Hematopoietic multipotent progenitor cell treated with erythropoietin and hydrocortisone succinate and interleukin-3 and kit ligand, for 6 days (in vitro differentiated cells): ENCODE measurements at regions not wholly inside any gene's neighbourhood (a gene's known extent, or its start where the extent isn't known, plus 50 kb on each side); places are given as distances from the start of the nearest gene placed in this dataset.
"Not testable (repeated sequence)": the region's sequence is repeated elsewhere in the genome, so short reads cannot be mapped to it uniquely, and the experiment has no call there.

Experiments used
- DNase-seq: peaks from one replicate; pipeline ENCODE4 v3.0.0-alpha.2; 2015

DNA sequence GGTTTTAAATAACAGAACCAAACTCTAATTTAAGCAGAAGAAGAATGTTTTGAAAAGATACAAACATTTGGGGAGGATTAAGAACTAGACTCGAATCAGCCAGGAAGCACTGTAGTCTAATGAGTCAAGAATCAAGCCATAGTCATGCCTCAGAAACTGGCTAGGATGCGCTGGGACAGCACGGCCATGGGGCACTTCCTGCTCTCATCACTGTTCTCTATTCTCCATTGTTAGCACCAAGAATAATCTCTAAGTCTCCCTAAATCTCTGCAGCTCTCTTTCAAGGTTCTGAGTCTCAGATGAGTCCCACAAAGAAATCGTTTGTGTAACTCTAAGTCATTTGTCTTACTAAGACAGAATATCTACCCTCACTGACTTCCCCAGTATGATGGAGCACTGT is 399.0 kb upstream of the KCNMB2 start:
- DNase-seq, result no peak

DNA sequence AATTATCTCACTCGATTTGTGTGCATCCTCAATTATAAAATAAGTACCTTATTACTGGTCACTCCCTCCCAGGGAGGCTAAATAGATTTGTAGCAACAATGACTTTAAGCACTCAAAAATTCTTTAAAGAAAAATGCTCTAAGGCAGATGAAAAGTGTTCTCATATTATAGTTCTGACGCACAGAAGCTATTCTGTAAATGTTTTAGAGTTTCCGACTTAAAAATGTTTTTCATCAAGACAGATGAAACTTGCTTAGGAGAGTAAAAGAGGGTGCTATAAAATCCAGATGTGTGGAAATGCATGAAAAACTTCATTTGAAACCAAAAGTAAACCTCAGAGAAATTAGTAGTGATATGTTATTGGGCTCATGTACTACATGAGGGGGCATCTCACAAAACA is 398.4 kb upstream of the KCNMB2 start:
- no peak for DNase-seq

DNA sequence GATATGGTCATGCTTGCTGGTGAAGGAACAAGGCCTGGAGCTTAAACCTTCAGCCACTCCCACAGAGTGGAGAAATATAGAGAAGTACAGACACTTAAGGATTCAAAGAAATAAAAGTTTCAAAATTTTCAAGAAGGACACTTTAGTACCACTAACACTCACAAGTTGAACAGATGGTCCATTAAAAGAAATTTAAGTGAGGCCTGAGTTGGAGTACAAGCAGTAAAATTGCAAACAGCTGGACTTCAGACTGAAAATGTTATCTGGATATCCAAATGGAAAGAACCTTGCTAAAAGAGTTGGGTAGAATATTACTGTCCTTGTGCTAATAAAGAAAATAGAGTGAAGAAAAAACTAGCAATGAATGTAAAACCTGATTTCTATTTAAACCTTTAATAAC is 397.1 kb upstream of the KCNMB2 start:
- DNase-seq, result no peak

DNA sequence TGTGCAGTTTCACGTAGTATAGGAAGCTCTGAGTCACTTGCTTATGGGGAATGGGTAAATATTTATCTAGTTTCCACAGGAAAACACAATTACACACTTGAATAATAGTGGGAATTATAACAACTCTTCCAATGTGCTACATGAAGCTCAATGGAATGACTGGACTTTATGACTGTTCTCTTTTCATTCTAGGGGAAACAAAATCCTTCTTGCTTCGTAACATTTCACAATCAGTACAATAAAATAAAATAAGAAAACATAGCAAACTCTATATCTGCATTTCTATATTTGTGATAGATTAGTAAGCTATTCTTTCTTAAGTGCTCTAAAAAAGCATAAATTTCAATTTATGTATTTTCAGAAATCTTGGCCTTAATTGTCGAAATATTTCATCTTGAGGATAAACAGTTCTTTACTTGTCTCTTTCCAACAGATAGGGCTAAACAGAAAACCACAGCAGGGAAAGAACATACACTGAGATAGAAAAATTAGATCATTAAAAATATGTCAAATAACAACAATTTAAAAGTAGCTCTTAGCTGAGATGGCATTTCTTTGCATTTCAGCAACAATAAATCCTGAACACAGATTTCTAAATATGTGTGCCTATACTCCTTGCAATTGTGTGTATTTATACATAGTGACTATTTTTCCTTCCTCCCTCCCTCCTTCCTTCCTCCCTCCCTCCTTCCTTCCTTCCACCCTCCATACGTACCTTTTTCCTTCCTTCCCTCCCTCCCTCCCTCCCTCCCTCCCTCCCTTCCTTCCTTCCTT is 395.5 kb upstream of the KCNMB2 start:
- DNase-seq, result no peak

DNA sequence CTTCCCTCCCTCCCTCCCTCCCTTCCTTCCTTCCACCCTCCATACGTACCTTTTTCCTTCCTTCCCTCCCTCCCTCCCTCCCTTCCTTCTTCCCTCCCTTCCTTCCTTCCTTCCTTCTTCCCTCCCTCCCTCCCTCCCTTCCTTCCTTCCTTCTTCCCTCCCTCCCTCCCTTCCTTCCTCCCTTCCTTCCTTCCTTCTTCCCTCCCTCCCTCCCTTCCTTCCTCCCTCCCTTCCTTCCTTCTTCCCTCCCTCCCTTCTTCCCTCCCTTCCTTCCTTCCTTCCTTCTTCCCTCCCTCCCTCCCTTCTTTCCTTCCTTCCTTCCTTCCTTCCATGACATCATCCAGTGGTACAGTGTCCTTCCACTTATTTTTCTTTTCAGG is 394.9 kb upstream of the KCNMB2 start:
- DNase-seq, result not testable (repeated sequence)

DNA sequence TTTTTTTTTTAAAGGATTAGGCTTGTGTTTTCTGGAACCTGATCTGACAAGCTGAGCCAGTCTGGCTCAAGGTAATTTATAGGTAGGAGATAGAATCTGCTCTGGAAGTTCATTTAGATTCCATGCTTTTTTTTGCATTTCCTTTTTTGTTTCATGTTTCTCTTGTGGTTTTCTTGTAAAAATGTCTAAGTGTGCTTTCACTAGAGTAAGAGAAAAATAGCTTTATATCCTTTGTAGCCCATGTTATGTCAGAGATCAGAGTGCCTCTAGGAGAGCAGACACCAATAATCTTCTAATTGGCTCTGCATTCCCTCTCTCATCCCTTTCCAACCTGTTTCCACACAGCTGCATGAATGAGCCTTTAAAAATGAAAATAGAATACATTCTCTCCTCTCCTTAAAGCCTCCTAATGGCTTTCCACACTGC is 389.8 kb upstream of the KCNMB2 start:
- no peak for DNase-seq

DNA sequence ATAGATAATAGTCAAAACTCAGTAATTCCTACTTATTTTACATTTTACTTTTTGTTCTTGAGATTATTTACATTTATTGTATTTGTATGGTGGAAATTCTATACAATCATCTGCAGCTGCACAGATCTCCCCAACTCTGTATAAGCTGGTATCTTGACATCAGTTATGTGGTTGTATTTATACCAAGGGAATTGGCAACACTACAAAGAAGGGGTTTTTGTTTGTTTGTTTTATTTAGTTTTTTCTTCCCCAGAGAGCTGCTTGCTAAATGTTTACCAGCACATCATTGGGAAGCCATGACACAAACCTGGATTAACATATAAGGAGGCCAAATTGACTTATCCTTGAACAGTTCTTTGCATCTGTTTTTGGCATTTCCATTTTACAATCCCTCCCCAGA is 389.2 kb upstream of the KCNMB2 start:
- DNase-seq, result no peak

DNA sequence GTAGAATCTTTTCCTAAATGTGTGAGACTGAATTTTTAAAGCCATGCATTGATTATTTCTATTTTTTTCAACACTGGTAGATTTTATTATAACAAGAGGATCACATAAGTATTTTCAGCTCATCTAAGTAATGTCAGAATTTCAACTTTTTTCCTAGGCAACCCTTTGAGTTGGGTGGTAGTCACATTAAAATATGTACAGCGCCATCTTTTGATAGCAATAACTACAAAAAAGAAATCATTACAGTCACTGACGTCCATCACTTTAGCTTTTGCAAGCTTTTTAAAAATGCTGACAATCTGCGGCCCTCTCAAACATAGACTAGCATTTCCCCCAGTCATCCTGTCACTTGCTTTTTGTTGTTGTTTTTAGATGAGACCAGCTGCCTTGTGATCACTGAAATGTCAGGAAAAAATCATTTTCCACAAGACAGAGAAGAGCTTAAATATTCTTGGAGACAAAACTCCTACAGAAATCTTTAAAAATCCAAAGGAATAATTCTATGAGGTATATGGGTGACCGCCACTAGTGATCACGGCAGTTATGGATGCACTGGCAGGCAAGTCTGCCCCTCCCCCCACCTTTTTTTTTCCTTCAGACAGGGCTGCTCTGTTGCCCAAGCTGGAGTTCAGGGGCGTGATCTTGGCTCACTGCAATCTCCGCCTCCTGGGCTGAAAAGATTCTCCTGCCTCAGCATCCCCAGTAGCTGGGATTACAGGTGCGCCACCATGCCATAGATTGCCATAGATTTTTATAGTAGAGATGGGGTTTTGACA is 384.0 kb upstream of the KCNMB2 start:
- DNase-seq, result no peak

DNA sequence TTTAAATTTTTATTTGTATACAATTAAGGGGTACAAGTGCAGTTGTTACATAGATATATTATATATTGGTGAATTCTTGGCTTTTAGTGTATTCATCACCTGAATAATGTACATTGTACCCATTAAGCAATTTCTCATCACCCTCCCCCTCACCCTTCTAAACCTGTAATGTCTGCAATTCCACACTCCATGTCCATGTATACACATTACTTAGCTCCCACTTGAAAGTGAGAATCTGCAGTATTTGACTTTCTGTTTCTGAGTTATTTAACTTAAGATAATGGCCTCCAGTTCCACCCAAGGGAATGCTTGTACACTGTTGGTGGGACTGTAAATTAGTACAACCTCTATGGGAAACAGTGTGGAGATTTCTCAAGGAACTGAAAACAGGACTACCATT is 383.2 kb upstream of the KCNMB2 start:
- no peak for DNase-seq

DNA sequence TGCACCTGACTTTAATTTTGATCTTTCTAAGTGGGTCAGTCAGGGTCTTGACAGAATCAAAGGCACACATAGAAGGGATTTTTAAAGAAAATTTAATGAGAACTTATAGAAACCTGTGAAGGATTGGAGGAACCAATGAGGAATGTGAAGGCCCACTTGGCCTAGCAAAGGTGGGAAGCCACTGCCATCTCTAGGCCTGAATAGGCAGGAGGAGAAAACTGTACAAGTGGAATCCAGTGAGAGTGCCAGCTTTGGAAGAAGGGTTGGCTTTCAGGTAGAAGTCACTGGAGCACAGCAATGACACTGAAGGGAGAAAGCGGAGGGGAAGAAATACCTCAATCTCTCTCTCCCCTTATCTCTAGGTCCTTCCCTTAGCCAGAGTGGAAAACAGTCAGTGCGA is 380.7 kb upstream of the KCNMB2 start:
- DNase-seq, result no peak

DNA sequence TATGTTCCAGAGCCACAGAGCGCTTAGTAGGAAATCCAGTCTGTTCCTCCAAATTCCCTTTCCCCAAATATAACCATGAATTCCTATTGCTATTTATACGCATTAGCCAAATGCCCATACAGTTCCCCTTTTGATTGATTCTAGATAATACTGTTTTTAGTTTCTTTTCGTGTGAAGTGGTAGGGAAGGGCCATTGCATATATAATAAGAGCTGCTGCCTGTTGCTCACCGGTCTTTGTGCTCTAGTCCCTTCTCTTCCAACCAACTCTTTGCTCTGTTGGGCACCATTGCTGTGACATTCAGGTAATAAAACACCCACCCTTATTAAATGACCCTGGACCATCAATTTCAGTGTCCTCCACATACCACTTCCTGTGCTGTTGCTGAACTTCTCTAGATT is 379.9 kb upstream of the KCNMB2 start:
- DNase-seq, result peak; percentile 33

DNA sequence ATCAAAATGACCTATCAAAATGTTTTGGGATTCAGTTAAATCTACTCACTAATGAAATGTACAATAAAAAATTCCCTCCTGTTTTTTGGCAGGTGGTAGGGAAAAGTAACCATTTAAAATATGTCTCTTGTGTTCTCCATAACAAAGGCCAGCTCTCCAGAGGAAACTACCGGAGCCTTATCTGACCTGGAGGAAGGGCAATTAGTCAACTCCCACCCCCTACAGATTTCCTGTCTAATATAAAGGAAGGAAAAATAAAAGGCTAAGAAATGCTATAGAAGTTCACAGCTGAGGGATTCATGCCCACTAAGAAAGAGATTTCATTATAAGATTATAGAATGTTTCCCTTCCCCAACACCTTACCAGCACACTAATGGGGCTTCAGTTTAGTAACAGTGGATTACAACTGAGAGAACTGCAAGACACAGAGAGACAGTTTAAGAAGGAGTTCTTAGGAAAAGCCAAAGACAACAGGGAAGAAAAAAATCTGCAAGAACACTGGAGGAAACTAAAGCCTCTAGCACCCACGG is 376.5 kb upstream of the KCNMB2 start:
- DNase-seq, result peak; percentile 9

DNA sequence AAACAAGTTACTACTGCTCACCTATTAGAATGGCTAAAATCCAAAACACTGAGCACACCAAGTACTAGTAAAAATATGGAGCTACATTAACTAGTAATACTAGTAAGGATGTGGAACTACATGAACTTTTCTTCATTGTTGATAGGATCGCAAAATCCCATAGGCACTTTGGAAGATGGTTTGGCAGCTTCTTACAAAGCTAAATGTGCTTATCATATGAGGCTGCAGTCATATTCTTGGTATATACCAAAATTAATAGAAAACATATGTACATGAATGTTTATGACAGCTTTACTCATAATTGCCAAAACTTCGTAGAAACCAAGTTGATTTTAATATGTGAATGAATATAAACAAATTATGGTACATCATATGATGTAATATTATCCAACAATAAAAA is 366.8 kb upstream of the KCNMB2 start:
- no peak for DNase-seq

DNA sequence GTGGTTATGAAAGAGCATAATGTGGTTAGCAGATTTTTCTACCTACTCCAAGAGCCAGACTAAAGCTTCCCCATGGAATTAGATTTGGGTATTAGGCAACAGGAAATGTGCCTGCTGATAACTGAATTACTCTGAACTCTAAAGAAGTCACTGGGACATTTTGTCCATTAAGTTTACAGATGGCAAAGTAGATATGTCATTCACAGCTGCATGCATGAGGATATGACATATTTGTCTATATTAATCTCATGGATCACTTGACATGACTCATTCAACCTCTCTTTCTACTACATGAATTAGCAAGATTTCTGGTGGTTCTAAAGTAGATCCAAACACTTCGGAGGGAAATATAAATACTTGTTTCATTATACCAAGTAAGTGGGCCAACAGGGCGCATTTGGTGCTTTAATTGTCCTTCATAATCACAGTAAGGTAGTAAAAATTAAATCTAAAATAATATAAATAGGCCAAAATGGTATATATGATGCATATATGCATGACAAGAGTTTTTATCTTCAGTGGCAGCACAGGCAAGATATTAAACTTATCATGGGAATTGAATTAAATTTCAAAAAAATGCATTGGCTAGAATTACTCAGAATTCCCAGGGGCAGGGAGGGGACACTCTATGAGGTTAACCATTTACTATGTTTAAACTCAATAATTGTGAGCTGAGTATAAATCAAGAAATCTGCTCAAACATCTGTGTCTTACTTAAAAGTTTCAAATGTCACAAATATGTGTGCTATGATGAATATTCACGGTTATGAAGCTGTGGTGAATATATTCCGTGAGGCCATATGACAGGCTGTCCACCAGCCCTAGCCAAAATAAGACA is 365.3 kb upstream of the KCNMB2 start:
- peak; percentile 91 for DNase-seq

DNA sequence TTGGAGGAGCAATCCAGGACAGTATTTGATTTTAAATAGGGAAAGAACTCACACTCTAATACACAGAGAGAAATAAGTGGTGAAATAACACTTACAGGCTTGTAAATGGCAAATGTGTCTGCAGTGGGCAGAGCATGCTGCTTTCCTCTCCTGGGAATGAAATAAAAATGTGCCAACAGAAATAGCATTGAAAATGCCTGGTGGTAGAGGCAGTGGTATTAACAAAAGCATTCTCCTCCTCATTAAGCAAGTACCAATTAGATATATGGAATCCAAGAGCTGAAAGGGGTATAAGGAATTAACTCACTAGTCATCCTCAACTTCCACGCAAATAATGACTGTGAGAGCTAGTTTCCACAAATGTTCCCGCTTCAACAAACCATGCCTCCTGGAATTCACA is 364.1 kb upstream of the KCNMB2 start:
- DNase-seq, result no peak

DNA sequence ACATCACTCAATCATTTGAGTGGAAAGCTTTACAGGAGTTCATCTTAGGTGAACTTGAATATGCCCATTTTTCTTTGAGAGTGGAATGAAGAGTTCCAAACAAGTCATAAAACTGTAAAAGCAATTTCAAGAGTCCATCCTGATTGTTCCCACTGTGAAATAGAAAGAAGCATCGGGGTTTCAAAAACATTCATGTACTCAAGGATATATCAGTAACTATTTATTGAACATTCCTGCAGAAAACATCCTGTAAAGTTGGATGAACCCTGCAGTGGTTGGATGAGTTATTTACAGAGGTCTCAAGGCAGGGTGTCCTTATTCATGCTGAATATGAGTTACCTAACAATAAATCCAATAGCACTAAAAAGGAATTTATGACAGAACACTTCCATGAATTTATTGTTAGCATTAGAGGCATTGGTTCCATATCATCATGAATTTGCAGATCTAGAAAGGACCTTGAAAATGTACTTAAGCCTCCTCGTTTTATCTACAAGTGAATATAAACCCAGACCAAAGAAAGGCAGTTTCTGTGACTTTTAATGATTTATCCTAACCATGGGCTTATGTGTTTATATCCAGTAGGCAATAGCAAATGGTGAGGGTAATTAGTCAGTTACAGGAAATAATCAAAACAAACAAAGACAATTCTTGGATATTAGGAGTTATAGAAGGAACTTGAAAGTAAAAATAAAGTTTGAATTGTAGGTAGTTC is 361.9 kb upstream of the KCNMB2 start:
- no peak for DNase-seq

DNA sequence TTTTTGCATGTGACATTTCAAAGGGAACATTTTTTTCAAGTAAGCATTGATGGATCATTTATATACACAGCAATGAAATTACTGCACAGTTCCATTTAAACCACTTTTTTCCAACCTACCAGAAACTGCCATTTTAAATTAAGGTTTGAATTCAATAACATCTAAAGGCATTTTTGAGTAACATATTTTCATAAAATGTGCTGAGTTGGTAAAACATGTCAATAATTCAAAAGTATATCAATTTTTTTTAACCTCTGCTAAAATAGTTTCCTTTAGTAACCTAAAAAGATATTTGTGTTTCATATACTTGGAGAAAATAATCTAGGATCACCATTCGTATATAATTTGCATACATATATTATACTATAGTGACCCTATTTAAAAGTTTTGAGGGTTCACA is 355.1 kb upstream of the KCNMB2 start:
- DNase-seq, result no peak

DNA sequence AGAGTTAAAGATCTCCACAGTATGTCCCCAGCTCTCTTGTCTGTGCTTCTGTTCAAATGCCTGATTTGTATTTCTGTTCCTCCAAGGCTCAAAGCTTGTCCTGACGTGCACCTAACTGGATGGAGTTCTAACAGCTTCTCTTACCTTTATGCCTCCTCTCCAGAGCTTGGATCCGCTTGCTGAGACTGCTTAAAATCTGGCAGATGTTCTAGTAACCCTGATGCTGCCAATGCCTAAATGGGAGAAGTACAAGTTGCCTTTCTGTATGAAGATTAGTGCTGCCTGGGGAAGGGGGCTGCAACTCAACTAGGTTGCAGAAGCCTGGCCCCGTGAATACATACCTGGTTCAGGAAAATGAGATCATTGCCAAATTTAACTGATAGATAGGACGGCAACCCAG is 354.5 kb upstream of the KCNMB2 start:
- no peak for DNase-seq

DNA sequence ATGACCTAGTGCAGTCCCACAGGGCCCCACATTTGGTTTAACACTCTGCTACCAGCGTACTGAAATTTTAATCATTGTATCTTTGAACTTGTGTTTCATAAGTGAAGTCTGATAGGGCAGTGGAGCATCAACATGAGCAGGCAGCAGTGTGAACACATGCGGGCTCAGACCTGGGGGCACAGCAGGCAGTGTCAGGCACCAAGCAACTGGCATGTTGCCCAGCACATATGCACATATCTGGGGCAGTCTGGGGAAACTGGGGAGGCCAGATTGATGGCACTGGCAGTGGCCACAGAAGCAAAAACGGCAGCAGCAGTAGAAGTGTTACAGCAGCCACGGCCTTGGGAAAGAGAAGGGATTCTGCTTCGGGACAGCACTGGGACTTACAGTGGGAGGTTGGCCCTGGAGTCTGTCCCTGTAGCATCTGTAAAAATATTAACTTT is 353.9 kb upstream of the KCNMB2 start:
- peak; percentile 14 for DNase-seq

DNA sequence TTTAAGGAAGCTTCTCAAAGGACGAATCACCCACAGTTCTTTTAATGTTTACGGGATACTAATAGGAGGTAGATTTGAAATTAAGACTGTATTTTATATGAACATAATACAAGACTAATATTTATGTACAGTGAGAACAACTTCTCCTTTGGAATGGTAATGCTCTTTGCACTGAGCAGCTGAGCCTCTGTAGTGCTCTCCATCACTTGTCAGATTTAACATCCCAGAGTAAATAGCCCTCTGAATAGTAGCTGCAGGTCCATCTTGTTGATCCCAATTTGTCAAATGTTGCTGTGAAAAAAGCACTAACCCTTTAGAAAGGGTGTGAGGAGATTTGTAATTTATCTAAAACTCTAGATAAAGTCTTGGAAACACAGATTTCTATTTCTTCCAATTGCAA is 351.4 kb upstream of the KCNMB2 start:
- DNase-seq, result no peak

DNA sequence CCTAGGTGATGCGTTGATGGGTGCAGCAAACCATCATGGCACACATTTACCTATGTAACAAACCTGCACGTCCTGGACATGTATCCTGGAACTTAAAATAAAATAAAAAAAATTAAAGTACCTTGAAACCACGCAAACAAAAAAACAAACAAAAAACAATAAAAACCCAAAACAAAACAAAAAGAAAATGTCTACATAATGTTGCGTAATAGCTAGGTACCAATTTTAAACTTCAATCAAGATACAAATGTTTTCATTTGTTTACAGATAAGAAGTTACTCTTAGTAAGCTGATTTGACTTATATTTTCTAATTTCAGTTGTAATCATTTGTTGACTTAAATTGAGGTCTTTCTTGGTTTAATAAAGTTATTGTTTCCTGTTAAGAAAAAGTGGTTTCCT is 349.6 kb upstream of the KCNMB2 start:
- no peak for DNase-seq

DNA sequence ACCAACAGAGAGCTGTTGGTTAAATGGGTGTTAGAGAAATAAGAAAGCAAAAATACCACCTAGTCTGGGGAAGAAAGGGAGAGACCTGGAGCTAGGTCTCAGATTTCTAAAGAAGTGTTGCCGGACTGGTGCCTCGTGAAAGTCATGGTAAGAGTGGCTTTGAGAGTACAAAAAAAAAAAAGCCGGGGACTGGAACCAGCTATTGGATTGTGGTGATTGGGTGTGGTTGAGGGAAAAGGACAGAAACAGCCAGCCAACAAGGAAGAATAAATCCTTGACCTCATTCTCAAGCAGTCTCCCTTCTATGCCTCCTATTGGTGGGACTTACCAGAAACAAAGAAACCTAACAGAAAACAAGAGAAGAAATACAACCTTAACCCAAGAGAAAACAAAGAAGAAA is 346.4 kb upstream of the KCNMB2 start:
- DNase-seq, result no peak

DNA sequence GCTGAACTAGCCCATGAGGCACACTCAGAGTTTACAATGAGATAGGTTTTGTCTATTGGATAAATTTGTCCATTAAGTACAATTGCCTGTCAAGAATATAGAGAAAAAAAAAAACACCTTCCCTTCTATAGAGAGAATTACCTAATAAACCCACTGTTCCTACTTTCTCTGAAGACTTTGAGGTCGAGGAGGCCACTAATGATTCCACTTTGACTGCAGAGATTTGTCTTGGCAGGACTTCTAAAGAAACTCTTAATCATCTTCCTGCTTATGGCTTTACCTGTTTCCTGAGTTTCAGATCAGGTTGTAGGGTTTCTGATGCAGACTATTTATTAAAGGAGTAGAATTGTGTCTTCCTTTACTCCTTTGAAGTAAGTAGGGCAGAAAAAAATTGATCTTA is 342.4 kb upstream of the KCNMB2 start:
- DNase-seq, result no peak
